22Rv1 (cell line): ENCODE measurements at regions not wholly inside any gene's neighbourhood (a gene's known extent, or its start where the extent isn't known, plus 50 kb on each side); places are given as distances from the start of the nearest gene placed in this dataset.

Experiments used
- CTCF ChIP-seq: fragments of 450-650 bp; IDR thresholded peaks from 2 replicates; pipeline ENCODE4 v1.5.1; 2017; ENCODE audit warnings: mild to moderate bottlenecking
- ZFX ChIP-seq: fragments of 450-650 bp; IDR thresholded peaks from 2 replicates; pipeline ENCODE4 v1.6.1; 2017; ENCODE audit warnings: antibody characterized with exemption, borderline replicate concordance

DNA sequence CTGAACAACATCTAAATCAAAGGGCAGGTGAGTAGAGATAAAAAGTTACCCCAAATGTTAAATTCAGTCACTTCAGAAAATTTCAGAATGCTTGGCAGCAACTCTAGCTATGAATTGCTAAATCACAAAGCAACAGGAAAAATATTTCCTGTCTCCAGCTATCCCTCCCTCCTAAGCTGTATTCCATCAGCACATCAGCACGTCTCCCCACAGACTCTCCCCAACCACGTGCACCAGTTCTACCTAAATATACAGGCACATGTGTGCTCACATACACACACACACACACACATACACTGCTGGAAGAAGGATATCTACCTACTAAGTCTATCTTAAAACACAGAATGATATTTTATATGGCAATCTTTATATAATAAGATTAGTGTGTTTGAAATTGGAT, 177.1 kb upstream of the ARHGEF26 start:
- TF ChIP-seq CTCF: no peak
- TF ChIP-seq ZFX: no peak
